ENCODE measurements at regions not wholly inside any gene's neighbourhood (a gene's known extent, or its start where the extent isn't known, plus 50 kb on each side); places are given as distances from the start of the nearest gene placed in this dataset.

DNA sequence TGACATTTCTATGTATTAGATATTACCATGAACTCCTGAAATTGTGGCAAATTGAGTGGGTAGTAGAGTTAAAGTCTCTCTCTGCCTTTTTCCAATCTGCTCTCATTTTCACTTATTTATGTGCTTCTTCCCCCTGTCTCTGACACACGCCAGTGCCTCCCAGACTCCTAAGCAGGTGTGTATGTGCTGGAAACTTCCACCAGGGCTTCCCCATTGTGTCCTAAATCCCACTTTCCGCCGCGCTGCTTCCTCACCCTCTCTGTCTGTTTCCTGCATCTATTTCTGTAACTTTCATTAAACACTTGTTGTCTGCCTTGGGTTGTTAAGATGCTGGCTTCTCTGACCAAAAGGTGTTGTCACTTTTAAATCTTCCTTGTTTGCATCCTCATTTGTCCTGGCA is 97.6 kb upstream of the HDGFL1 start:
- TF ChIP-seq, protein P1, sequence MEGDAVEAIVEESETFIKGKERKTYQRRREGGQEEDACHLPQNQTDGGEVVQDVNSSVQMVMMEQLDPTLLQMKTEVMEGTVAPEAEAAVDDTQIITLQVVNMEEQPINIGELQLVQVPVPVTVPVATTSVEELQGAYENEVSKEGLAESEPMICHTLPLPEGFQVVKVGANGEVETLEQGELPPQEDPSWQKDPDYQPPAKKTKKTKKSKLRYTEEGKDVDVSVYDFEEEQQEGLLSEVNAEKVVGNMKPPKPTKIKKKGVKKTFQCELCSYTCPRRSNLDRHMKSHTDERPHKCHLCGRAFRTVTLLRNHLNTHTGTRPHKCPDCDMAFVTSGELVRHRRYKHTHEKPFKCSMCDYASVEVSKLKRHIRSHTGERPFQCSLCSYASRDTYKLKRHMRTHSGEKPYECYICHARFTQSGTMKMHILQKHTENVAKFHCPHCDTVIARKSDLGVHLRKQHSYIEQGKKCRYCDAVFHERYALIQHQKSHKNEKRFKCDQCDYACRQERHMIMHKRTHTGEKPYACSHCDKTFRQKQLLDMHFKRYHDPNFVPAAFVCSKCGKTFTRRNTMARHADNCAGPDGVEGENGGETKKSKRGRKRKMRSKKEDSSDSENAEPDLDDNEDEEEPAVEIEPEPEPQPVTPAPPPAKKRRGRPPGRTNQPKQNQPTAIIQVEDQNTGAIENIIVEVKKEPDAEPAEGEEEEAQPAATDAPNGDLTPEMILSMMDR (IDR thresholded peaks at IDR 0.05; ENCODE audit: control extremely low read depth, extremely low read depth, low read depth, missing control alignments): no peak
- ChIA-PET CTCF (no interaction called here), POLR2A (no interaction called here)
- DNase-seq (ENCODE audit: extremely low spot score): no peak

DNA sequence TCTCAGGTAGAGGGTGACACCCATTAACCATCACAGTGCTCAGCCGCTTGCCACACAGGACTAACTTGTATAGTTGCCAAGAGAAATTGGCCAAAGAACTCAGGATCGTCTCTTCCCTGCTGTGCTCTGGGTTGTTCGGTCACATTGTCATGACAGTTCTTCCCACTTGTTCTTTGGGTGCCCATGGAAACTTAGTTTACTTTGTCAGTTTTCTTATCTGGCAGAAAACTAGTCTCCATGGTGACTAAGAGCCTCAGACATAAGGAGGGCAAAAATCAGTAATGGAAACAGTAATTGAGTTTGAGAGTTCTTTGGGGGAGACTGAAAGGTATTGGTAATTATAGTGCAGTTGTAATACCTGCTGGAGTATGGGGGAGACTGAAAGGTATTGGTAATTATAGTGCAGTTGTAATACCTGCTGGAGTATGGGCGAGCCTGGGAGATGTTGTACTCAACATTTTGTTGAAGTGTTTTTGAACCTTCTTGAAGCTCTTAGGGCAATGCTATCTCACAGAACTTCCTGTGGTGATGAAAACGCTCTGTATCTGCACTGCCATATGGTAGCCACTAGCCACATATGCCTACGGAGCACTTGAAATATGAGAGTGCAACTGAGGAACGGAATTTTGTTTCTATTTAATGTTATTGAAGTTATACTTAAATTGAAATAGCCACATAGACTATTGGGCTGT is 95.2 kb upstream of the HDGFL1 start:
- no peak for DNase-seq (ENCODE audit: extremely low spot score)
- ChIA-PET POLR2A (no interaction called here), CTCF (no interaction called here)
- TF ChIP-seq, protein P1 (IDR thresholded peaks at IDR 0.05; ENCODE audit: control extremely low read depth, extremely low read depth, low read depth, missing control alignments): no peak

DNA sequence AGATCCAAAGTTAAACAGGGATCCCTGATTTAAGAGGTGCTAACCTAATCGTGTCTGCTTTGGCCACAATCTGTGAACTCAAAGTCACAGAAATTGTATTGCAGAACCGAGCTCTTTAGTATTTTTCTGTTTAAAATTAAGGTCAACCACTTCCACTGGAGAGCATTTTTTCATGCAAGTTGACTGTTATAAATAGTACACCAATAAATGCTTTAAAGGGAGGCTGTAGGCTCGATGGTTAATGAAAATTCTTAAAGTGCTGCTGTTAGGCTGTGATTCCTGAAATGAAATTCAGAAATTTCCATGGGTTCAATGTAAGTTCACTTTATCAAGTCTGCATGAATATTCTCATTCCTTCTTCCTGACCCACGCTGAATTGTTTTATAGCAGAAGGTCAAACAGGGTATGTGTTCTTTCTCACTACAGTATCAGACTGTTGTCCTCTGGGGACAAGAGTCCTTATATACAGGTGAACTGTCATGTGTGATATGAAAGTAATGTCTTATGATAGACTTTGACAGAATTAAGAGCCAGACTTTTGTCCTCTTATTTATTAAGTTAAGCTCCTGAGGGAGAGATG is 92.5 kb upstream of the HDGFL1 start:
- CTCF ChIA-PET: interaction anchor here (1.3 to 1.4 kb wide), 2 partner anchors 10 to 18 kb away, joined by 3 to 7 read pairs; no protein-coding TSS in a partner anchor
- TF ChIP-seq, protein P1 (IDR thresholded peaks at IDR 0.05; ENCODE audit: control extremely low read depth, extremely low read depth, low read depth, missing control alignments): no peak
- DNase-seq (ENCODE audit: extremely low spot score): no peak
- POLR2A ChIA-PET: no interaction called here

DNA sequence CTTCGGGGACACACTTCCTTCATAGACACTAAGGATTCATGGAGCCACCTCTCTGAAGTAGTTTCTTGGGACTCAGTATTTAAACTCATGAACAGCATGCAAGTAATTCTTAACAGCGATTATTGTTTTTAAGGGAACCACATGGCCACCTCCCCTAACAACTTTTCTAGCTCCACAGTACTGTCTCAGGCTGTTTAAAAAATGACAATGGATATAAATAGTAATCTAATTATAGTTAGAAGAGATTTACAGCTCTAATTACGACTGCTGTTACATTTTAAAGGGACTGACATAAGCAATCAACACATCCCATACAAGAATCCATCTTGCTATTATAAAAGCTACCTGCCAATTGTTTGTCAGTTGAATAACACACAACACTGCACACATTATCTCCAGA is 72.1 kb upstream of the HDGFL1 start:
- TF ChIP-seq, protein P1 (IDR thresholded peaks at IDR 0.05; ENCODE audit: control extremely low read depth, extremely low read depth, low read depth, missing control alignments): no peak
- ChIA-PET CTCF (interaction anchor here (1.0 kb wide), 1 partner anchor 8 kb away, joined by 3 read pairs; no protein-coding TSS in a partner anchor), POLR2A (no interaction called here)
- no peak for DNase-seq (ENCODE audit: extremely low spot score)

DNA sequence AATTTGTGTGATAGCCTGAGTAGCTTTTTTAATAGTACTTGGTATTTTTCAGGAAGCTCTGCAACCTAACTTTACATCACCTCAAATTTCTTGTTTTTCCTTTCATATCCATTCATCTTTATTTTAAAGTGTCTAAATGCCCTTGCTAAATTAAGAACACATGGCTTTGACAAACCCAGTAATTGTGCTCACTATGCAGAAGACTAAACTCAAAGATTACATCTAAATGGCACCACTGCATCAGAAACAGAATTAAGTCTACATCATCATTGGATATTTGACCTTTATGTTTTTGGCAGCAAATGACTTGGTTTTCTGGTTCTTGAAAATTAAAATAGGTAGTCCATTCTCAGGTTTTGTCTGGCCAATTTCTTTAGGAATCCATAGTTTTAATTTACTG is 69.6 kb upstream of the HDGFL1 start:
- POLR2A ChIA-PET: no interaction called here
- TF ChIP-seq, protein P1 (IDR thresholded peaks at IDR 0.05; ENCODE audit: control extremely low read depth, extremely low read depth, low read depth, missing control alignments): no peak
- CTCF ChIA-PET: interaction anchor here (1.3 kb wide), 1 partner anchor 10 kb away, joined by 3 read pairs; no protein-coding TSS in a partner anchor
- no peak for DNase-seq (ENCODE audit: extremely low spot score)

DNA sequence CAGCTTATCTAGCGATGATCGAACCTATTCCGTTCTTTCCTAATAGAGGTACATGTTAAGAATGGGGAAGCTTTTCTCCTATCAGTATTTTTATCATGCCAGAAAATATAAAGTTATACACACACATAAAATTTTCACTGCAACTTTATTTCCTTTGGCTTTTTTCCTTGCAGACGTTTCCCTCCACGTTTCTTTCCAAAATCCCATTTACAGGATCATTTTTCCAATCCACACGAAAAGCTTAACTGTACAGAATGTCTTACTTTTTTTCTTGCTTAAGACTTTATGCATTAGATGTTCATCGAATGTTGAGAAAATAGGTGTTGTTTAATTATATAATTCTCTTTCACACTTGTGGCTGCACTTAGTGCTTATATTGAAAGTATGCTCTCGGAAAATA is 62.9 kb upstream of the HDGFL1 start:
- TF ChIP-seq, protein P1 (IDR thresholded peaks at IDR 0.05; ENCODE audit: control extremely low read depth, extremely low read depth, low read depth, missing control alignments): no peak
- ChIA-PET CTCF (interaction anchor here (1.3 kb wide), 1 partner anchor 19 kb away, joined by 3 read pairs; no protein-coding TSS in a partner anchor), POLR2A (no interaction called here)
- no peak for DNase-seq (ENCODE audit: extremely low spot score)
